Fibroblast of skin of abdomen (primary cell): ENCODE measurements at regions not wholly inside any gene's neighbourhood (a gene's known extent, or its start where the extent isn't known, plus 50 kb on each side); places are given as distances from the start of the nearest gene placed in this dataset.

ENCODE experiments used
- DNase-seq: peaks from one replicate; pipeline ENCODE4 v3.0.0-alpha.2; 2013

DNA sequence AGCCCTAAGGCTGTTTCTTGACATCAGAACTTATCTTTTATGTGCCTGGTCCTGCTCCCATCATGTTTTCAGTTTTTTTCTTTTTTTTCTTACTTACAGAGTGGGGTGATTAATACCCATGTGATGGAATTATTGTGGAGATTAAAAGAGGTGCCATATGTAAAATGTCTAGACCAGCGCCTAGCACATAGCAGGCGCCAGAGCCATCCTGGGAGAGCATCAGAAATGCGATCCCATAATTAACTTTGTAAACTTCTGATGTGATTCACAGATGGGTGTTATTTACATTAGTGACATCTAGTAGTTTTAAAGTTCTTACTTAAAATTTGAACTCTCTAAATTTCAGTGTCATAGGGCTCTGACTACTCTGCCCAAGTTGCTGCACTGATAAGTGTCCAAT, 66.2 kb upstream of the PGRMC2 start:
- DNase-seq: peak; percentile 52

DNA sequence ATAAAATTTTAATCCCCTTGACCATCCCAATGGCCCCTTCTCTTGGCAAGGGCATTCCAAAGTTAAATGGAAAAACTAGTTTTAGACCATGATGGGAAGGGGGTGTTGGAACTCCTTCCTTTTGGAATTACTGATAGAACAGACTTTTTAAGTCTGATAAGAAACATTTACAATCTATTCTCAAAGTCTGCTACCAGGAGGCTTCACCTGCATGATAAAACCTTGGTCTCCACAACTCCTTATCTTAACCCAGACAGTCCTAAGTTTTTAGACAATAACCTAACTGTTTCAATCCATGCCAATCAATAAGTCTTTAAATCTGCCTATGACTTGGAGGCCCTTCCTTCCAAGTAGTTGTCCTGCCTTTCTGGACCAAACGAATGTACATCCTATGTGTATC, 63.9 kb upstream of the PGRMC2 start:
- no peak for DNase-seq

- DNase-seq: no peak
Observed at GRCh38 chr4:128350449-128351045, 62.9 kb upstream of the PGRMC2 start.

- DNase-seq: peak; percentile 72
Observed at GRCh38 chr4:128349921-128350320, 62.3 kb upstream of the PGRMC2 start.

DNA sequence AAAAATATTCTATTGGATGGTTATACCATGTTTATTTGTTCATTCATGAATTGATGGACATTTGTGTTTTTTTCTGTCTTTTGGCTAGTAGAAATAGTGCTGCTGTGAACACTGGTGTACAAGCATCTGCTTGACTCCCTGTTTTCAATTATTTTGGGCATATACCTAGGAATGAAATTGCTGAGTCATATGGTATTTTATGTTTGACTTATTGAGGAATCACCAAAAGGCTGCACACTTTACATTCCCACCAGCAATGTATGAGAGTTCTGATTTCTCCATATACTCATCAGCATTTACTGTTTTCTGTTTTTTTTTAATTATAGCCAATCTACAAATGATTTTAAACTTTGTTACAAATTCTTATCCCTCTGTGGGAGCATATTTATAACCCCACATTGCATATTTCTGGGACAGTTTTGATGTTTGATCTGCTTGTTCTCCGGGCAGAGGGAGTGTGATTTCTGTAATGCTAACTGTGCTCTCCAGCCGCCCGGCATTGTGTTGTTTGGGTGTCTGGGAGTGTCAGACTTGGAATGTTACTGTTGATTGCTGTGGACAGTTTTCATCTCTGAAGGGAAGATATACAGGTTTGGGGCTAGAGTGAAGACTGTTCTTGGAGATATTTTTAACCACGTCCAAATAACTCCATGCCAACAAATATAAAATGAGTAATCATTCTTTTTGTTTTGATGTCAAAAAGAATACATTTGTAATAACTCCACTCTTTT, 60.5 kb upstream of the PGRMC2 start:
- DNase-seq: peak; percentile 86

GRCh38 chr4:128347175-128347868, 59.7 kb upstream of the PGRMC2 start:
- peak; percentile 66 for DNase-seq

DNA sequence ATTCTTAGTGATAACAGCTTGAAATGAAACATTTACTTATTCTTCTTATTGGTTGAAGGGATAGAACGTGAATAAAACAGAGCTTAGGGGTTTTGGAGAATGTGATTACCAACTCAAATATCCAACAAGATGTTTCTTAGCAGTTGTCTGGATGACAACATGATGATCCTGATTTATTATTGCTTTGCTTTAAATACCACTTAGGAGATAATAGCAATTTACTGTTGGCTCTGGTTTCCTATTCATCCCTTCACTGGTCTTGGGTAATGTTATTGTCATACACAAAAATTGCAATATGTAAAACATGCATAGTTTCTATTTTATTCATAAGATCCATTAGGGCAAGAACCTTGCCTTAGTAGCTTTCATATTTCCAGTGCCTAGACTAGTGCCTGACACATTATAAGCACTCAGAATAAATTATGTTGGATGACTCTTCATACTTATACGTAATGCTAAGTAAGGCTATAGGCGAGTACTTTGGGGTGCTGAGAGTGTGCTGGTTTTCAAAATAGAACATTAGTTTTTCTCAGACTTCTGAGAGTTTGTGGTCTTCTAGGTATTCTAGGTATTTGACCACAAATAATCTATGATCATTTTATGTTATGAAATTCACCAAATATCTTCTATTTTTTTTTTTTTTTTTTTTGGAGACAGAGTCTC, 58.6 kb upstream of the PGRMC2 start:
- peak; percentile 68 for DNase-seq

DNA sequence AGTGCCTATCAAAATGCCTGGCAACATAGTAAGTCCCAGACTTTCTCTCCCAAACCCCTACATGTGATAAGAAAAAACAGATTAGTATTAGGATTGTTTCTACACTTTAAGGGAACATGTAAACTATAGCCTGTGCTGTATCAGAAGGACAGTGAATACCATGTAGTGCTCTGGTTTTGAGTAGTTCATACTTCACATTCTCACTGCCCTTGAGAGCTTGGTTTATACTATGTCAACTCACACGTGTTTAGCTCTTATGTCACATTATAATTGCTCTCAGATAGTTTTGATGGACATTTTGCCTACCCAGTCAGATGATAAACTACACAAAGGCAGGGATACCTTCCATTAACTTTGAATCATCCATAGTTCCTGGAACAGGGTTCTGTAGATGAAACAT, 58.0 kb upstream of the PGRMC2 start:
- DNase-seq: no peak

- no peak for DNase-seq
Observed at GRCh38 chr4:128342762-128343161, 55.1 kb upstream of the PGRMC2 start.

DNA sequence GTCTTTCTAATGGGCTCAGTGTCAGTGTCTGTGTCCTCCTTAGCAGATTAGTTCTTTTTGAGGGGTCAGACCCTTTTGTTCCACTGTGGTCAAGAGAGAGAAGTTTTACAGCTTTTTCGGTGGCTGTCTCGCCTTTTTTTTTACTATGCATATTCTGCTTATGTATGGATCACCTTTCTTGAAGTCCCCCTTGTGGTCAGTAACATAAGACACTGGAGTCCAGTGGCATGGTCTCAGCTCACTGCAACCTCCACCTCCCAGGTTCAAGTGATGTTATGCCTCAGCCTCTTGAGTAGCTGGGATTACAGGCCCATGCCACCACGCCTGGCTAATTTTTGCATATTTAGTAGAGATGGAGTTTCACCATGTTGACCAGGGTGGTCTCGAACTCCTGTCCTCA, 54.0 kb upstream of the PGRMC2 start:
- no peak for DNase-seq

GRCh38 chr4:128338634-128339355, 51.2 kb upstream of the PGRMC2 start:
- peak; percentile 91 for DNase-seq

DNA sequence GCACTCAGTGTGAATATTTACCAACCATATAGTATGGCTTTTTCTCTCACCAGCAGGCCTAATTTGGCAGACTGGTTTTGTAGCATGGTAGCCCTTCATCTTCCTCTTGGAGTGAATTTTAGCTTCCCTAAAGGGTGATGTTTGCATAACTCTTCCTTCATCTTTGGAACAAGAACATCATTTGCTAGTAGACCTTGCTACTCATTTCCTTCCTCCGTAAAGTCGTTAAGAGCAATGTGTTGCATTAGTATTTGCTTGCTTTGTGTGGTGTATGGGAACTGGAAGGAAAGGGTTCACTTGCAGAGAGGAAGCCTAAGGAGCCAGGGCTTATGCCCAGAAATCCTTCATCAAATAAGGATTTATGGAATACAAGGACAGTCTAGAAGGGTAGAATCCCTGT, 50.2 kb upstream of the PGRMC2 start:
- no peak for DNase-seq
